AG04449 (cell line): ENCODE measurements at regions not wholly inside any gene's neighbourhood (a gene's known extent, or its start where the extent isn't known, plus 50 kb on each side); places are given as distances from the start of the nearest gene placed in this dataset.

Source experiments
- CTCF ChIA-PET: fragments of 350-600 bp; formaldehyde crosslinking; extraction: SDS; loops from one replicate; lab custom pipeline; 2021; ENCODE audit warnings: antibody characterized with exemption; lab: Yijun Ruan, JAX
- POLR2A ChIA-PET: fragments of 400-600, 350-600 bp; formaldehyde crosslinking; extraction: SDS; loops from one replicate; lab custom pipeline; 2020; ENCODE audit warnings: antibody characterized with exemption, inconsistent platforms; lab: Yijun Ruan, JAX
- DNase-seq: peaks from one replicate; pipeline ENCODE4 v3.0.0-alpha.2; 2010; ENCODE audit warnings: low read depth, low spot score
- H3K4me3 ChIP-seq: 2 replicates; pipeline ENCODE4 v1.5.1; 2011; ENCODE audit warnings: low read depth, mild to moderate bottlenecking, control low read depth, low read length
- CTCF ChIP-seq: IDR thresholded peaks from one replicate; pipeline ENCODE4 v1.5.1; 2011; ENCODE audit warnings: mild to moderate bottlenecking, moderate library complexity, low read length, control low read depth, inconsistent platforms; ENCODE audit not compliant: insufficient read depth; ENCODE audit errors: missing control alignments

- no peak overlapping the region for H3K4me3 ChIP-seq
- ChIA-PET CTCF (interaction anchor here (0.9 to 5.8 kb wide), 5 partner anchors 18 to 492 kb away, joined by 3 to 206 read pairs (median 4); no protein-coding TSS in a partner anchor), POLR2A (no interaction called here)
- no peak for DNase-seq
- no peak for TF ChIP-seq CTCF
Measured at GRCh38 chr4:83768146-83768545, 232.2 kb downstream of the GPAT3 start.

GRCh38 chr4:83767067-83767466 lies 231.2 kb downstream of the GPAT3 start:
- ChIA-PET POLR2A (no interaction called here), CTCF (no interaction called here)
- no peak for DNase-seq
- TF ChIP-seq CTCF, result no peak
- no peak overlapping the region for H3K4me3 ChIP-seq

- H3K4me3 ChIP-seq, result no peak overlapping the region
- ChIA-PET POLR2A (no interaction called here), CTCF (no interaction called here)
- no peak for DNase-seq
- no peak for TF ChIP-seq CTCF
Measured at GRCh38 chr4:83759611-83760010, 223.7 kb downstream of the GPAT3 start.

GRCh38 chr4:83758285-83758684 lies 222.4 kb downstream of the GPAT3 start:
- CTCF ChIA-PET, result interaction anchor here (1.5 kb wide), 1 partner anchor 13 kb away, joined by 6 read pairs; no protein-coding TSS in a partner anchor
- no peak for TF ChIP-seq CTCF
- H3K4me3 ChIP-seq, result no peak overlapping the region
- POLR2A ChIA-PET, result no interaction called here
- DNase-seq, result no peak

- no peak for DNase-seq
- ChIA-PET CTCF (interaction anchor here (1.5 kb wide), 1 partner anchor 14 kb away, joined by 6 read pairs; no protein-coding TSS in a partner anchor), POLR2A (no interaction called here)
- TF ChIP-seq CTCF, result no peak
- no peak overlapping the region for H3K4me3 ChIP-seq
Measured at GRCh38 chr4:83757121-83757621, 221.3 kb downstream of the GPAT3 start.

- ChIA-PET CTCF (interaction anchor here (1.0 kb wide), 1 partner anchor 16 kb away, joined by 3 read pairs; no protein-coding TSS in a partner anchor), POLR2A (no interaction called here)
- DNase-seq, result no peak
- no peak overlapping the region for H3K4me3 ChIP-seq
- TF ChIP-seq CTCF, result peak; percentile 6
Measured at GRCh38 chr4:83753260-83753659, 217.4 kb downstream of the GPAT3 start.
